ENCODE measurements at regions not wholly inside any gene's neighbourhood (a gene's known extent, or its start where the extent isn't known, plus 50 kb on each side); places are given as distances from the start of the nearest gene placed in this dataset.

GRCh38 chr15:69848551-69849231 is 249.0 kb downstream of the TLE3 start:
- no peak for TF ChIP-seq CTCF (IDR thresholded peaks at IDR 0.05)
- no peak for TF ChIP-seq POLR2A (IDR thresholded peaks at IDR 0.05)
